Fibroblast of skin of right biceps (primary cell): ENCODE measurements at regions not wholly inside any gene's neighbourhood (a gene's known extent, or its start where the extent isn't known, plus 50 kb on each side); places are given as distances from the start of the nearest gene placed in this dataset.
"Not testable (repeated sequence)": the region's sequence is repeated elsewhere in the genome, so short reads cannot be mapped to it uniquely, and the experiment has no call there.

Source experiments
- DNase-seq: peaks from one replicate; pipeline ENCODE4 v3.0.0-alpha.2; 2013

DNA sequence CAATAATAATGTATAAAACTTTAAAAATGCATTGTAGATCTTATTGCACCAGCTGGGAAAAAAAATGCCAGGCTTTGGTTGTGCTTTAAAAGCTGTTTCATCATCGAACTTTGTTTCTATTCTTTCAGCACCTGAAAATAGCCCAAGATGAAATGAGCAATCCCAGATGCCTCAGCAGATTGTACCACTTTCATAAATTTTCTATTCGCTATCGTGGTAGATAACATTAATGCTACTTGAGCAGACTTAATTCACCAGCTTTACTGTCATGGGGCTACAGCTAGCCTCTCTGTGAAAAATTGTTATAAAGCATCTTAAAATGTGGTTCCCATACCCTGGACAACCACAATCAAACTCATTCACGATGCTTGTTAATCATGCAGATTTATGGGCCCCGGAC is 599.6 kb upstream of the HS3ST1 start:
- no peak for DNase-seq

DNA sequence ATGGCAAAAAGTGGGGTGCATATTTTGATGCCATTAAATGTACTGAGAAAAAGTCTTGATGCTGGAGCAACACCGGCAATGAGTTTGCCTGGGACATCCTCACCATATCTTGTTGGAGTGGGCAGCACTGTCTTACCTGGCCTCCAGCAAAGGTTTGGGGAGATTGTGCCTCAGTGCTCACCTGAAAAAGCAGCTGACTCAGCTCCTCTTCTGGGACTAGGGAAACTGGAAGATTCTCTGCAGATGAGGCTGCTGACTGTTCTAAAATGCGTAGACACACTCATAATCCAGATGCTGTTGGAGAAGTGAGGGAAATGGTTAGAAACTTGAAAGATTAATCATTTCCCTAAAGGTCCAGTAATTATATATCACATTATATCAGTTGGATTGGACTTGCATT is 593.7 kb upstream of the HS3ST1 start:
- no peak for DNase-seq

DNA sequence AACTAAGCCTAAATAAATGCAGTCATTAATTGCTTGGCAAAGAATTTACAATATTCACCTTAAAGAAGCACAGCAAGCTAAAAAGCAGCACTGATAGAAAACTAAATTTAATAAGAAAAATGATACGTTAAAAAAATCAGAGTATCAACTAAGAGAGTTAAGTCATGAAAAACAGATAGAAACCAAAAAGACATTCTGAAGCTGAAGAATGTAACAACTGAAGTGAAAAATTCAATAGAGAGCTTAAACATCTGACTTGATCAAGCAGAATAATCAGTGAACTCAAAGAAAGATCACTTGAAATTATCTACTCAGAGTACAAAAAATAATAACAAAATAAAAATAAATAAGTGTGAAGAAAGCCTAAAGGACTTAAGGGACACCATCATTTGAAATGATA is 588.0 kb upstream of the HS3ST1 start:
- DNase-seq, result no peak

DNA sequence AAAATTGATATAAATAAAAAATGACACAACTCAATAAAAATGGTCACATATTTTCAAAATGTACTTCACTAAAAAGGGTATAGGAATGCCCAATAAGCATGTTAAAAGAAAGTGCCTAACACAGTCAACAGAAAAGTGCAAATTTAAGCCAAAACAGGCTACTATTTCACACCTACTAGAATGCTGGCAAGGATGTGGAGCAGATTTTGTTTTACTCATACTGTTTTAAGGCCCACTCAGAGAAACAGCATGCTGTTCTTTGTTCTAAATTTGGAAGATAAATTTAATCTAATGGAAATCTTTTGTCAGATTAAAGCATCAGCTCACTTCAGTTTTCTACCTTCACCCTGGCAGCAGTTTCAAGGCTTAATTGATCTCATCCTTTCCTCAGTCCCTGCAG is 576.8 kb upstream of the HS3ST1 start:
- no peak for DNase-seq

DNA sequence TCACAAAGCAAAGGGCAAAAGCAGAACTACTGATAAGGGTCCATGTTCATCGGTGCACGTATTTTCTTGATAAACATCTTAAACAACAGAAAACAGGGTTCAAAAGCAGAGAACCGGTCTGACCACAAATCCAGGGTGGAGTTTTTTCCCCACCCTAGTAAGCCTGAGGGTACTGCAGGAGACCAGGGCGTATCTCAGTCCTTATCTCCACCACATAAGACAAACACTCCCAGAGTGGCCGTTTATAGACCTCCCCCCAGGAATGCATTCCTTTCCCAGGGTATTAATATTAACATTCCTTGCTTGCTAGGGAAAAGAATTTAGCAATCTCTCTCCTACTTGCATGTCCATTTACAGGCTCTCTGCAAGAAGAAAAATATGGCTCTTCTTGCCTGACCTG is 567.9 kb upstream of the HS3ST1 start:
- not testable (repeated sequence) for DNase-seq

DNA sequence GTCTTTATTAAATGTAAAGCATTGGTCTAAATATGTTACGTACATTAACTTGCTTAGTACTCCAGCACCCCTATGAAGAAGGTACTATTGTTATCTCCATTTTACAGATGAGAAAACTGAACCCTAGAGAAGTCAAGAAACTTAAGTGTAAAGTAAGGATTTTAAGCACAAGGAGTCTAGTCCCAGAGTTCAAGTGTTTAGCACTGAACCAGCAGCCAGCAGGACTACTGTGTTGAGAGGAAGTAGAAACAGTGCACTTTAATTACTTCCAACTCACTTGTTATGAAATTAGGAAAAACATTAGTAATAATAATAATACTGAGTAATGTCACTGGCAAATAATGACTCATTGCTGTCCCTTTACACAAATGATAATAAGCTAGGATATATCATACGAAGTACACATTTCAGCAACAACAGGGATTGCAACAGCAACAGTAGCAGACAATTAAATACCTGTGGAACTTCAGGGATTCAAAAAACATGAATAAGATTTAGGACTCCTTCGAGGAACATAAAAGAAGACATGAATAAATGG is 548.1 kb upstream of the HS3ST1 start:
- DNase-seq, result no peak

DNA sequence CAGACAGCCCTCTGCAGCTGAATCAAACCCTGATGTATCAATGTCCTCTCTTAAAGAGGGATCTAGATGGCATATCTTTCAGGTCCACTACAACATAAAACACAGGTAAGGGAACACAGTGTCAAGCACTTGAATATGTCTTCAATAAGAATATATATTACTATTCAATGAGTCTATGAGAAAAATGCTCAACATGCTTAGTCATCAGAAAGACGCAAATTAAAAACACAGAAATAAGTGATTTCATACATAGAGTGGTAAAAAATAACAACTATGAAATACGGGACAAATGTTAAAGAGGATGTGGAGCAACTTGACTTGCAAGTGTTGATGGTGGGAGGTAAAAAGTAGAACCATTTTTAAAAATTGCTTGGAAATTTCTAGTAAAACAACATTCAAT is 544.6 kb upstream of the HS3ST1 start:
- no peak for DNase-seq

DNA sequence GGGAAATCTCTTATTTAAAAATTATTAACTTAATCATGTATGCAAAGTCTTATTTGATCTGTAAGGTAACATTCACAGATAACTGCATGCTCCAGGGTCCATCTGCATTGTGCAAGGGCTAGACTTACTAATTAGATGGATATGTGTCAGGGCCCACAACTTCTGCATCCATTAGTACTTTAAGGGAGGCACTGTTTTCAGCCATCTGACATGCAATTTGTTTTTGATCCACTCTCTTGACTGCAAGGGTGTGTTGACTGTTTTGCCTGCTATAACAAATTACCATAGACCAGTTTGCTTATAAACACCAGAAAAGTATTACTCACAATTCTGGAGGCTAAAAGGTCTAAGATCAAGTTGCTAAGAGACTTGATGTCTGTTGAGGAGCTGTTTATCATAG is 542.1 kb upstream of the HS3ST1 start:
- DNase-seq, result no peak

DNA sequence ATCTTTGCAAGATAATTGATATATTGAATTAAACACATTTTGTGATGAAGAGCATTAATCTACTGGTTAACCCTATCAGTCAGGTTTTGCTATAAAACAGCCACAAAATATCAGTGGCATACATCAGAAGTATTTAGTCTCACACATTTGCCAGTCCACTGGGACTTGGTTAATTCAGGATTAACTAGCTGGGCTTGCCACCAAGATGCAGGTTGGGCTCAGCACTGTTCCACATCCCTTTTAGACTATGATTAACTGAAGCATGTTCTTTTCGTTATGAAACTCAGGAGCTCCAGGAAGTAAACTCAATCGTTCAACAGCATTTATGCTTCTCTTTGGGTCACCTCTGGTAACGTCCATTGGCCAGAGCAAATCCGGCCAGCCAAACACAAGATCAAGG is 538.1 kb upstream of the HS3ST1 start:
- DNase-seq, result no peak

DNA sequence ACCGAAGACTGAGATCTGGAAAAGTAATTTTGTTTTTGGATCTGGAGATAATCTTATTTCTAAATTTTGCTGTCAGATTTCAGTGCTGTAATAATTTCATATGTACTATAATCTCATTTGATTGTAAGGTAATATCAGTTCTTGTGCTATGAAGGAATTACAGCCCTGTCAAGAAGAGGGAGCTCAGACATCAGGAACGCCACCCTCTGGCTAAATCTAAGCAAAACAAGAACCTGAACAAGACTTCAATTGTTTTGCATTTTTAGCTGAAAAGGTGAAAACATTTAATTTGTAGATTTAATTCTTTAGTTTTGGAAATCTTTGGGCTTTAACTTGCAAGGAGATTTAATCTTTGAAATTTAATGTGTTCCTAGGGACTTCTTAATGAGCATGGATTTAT is 525.4 kb upstream of the HS3ST1 start:
- no peak for DNase-seq

DNA sequence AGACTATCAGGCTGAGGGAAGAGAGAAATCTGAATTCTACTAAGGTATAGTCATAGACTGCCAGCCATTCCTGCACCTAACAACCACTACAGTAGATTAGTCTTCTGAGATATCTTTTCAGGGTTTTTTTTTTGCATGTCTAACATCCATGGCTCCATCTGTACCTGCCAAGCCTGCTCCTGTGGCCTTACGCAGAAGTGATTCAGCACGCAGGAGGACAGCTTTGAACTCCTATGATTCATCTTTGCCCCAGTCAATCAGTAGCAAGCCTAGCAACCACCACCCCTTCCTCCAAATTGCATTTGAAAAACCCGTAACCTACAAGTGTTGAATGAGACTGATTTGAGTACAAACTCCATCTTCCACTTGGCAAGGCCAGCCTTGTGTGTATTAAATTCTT is 520.7 kb upstream of the HS3ST1 start:
- DNase-seq, result no peak

DNA sequence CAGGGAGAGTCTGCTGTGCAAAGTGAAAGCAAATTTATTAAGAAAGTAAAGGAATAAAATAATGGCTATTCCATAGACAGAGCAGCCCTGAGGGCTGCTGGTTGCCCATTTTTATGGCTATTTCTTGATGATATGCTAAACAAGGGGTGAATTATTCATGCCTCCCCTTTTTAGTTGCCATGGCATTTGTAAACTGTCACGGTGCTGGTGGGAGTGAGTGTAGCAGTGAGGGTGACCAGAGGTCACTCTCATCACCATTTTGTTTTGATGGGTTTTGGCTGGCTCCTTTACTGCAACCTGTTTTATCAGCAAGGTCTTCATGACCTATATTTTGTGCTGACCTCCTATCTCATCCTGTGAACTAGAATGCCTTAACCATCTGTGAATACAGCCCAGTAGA is 518.9 kb upstream of the HS3ST1 start:
- DNase-seq, result not testable (repeated sequence)

DNA sequence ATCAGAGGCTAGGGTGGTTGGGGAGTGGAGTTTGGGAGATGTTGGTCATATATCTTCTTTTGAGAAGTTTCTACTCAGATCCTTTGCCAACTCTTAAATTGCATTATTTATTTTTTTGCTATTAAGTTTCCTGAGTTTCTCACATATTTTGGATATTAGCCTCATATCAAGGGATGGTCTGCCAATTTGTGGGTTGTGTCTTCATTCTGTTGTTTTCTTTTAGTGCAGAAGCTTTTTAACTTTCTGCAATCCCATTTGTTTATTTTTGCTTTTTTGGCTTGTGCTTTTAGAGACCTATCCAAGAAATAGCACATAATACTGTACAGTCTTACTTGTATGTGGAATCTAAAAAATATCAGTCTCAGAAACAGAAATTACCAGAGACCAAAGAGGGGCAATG is 509.2 kb upstream of the HS3ST1 start:
- DNase-seq, result no peak

DNA sequence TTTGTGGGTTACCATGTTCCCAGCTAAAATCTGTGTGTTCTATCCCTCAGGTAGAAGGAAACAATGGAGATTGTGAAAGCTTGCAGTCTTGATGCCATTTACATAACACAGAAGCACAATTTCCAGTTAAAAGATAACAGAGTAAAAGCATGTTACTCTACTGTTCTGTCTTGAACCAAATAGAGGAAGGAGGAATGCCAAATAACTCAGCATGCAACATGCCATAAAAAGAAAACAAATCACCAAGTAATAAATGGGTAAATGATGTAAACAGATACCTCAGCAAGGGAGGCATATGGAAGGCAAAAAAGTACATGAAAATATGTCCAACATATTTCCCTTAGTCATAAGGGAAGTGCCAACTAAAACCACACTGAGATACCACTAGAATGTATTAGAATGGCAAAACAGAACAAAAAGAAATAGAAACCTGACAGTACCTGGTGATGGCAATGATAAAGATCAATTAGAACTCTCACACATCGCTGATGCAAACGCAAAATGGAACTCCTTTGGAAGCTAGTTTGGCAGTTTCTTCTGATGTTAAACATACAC is 502.6 kb upstream of the HS3ST1 start:
- DNase-seq, result no peak

DNA sequence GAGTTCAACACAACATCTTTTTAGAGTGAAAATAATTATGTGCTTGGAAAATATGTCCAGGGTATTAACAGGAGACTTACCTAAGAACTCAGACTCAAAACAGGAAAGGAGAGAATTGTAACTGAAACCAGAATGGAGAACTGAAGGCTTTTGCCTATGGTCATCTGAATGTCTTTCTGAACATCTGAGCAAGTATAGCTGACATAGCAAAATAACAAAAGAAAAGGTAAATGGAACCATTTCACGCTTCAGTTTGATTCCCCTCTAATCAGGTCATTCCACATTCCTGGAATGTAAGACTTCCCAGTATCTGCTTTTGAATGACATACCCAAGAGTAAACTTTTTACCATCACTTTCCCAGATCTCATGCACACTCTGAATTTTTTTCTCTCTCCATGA is 500.4 kb upstream of the HS3ST1 start:
- DNase-seq, result no peak

DNA sequence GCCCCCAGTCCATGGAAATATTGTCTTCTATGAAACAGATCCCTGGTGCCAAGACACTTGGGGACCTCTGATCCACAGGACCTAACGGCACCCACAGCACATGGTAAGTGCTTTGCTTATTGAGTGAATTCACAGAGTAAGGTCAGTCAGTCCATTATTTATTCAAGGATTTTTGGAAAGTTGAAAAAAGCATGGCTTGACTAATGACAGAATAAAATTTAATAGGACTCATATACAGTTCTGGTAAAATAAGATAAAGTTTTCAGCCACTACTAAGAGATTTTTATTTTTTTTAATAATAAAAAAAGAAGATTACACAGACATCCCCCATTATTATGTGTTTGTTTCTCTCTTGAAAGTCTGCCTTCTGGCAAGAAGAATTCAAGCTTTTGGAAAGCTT is 490.6 kb upstream of the HS3ST1 start:
- DNase-seq, result no peak

DNA sequence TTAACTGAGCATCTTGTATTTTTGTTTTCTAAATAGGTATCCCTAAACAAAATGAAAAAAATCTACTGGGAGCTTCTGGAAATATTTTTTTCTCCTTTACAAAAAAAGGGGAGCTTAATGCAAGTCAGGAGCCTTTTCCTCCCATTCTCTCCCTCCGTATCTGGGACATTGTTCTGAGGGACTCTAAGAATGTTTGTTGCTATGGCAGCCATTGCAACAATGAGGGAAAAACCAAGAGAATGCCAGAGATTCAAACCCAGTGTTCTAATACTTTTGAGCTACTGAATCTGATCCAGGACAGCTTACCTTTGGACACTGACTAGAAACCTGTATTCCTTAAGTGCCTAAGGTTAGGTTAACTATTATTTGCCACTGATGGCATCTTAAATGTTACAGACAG is 485.7 kb upstream of the HS3ST1 start:
- DNase-seq, result no peak

DNA sequence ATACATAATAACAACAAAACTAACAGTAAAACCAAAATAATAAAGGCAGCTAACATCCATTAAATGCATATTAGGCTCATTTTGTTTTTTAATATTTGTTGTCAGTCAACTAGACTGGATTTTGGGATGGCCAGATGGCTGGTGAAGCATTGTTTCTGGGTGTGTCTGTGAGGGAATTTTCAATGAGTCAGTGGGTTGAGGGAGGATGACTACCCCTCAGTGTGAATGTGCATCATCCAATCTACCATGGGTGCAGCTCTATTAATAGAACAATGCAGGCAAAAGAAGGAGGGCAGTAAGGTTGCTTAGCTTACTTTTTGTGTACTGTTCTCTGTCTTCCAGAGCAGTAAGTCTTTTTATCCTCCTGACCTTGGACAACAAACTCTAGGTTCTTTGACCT is 484.2 kb upstream of the HS3ST1 start:
- peak; percentile 15 for DNase-seq

DNA sequence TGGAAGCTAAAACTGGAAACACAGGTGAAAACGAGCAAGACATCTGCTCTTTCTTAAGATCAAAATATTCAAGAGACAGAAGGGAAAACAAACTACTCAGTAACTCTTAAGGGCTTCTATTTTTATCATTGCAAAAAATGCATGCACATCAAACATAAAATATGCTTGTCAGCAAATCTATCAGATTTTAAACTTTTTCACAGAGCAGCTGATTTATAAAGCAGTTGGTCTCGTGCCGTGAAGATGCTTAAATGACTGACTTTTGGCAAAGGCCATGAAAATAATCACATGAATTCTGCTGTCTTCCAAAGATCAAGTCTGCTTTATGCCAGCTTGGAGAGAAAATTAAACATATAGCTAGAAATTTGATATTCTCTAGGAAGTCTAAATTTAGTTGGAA is 482.1 kb upstream of the HS3ST1 start:
- DNase-seq, result no peak

DNA sequence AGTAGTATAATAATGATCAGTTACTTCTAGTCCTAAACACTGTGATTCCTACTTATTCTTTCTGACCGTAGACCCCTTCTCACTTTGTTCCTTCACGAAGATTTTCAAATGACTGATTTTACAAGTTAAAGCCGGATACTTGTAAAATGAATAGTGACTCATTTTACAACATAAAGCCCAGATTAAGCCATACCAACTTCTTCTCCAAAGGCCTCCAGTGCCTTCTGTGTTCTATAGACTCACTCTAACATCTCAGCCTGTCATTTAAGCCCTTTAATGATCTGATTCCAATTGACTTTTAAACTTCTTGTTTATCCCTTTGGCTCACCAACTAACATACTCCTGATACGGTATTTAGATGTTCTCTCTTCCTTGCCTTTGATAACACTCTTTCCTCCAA is 480.0 kb upstream of the HS3ST1 start:
- no peak for DNase-seq

DNA sequence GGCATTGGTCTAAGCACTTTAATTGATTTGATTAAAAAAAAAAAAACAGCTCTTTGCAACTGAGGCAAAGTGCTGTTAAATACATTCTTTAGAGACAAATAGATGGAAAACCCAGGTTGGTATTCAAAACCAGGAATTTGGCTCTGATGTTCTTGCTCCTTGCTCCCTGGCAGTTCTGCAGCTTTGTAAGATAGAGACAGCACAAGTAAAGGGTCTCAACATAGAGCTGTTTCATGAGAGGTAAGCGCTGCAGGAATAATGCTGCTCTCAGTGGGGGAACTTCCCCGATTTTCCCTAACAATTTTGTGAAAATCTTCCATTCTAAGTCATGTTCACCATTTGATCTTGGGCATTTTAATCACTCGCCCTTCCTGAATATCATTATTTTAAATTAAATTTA is 479.5 kb upstream of the HS3ST1 start:
- DNase-seq, result no peak

DNA sequence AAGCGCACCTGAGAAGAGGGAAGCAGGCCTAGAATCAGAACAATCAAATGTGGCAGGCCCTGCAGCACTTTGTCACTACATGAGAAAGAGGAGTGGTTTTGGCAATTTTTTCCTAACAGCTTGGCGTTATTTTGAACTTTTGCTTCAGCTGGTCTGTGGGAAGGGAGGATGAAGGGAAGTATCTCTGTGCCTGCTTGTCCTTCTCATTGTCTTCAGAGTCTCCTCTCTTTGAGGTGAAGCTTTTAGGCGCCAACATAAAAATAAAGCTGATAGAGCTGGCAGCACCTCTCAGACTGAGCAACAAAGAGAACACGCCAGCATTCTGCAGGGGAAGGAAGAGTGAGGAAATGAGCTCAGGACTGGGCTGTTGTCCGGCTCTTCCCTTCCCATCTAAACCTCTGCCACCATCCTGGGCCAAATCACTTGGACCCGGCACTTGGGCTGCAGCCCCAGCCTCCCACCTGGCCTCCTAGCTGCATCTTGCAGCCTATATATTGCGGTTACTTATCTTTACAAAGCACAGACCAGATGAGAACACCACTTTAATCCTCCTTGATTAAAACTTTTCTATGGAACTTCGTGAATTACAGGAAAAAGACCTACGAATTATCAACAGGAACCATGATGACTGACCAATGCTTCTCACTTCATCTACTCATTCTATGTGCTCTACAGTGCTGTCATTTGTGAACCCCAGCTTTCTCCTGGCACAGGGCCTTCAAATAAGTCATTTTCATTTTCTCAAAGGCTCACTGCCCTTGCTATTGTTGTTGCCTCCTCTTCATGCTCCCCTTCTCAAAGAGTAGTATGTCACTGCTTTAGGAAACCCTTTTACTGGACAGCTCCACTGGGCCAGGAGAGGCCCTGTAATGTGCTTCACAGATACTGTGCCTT is 476.4 kb upstream of the HS3ST1 start:
- DNase-seq, result no peak

DNA sequence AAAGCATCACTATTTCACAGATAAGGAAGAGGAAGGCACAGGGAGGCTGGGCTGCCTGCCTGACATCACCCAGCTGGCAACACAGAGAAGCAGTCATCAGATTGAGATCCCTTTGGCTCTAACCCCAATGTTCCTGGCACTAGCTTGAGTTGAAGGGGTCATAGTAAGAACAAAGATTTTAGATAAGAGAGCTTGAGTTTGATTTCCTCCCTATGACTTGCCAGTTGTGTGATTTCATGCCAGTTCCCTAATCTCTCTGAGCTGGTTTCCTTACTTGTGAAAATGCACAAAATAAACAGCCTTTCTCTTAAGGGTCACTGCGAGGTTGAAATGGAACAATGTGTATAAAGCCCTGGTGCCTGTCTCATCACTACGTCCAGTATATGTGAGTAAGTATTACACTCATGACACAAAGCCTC is 475.4 kb upstream of the HS3ST1 start:
- no peak for DNase-seq

DNA sequence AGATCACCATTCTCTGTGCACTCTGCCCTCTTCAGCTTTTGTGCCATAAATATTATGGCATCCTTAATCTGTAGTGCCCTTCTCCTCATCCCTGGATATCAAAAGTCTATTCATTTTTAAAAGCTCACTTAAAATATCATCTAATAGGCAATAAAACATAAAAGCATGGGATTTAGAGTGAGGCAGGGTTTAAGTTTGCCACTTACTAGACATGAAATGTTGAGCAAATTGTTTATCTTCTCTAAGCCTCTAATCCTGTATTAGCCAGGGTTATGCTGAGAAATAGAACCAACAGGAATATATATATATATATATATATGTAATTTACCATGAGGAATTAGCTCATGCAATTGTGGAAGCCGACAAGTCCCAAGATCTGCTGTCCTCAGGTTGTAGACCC is 472.4 kb upstream of the HS3ST1 start:
- no peak for DNase-seq

DNA sequence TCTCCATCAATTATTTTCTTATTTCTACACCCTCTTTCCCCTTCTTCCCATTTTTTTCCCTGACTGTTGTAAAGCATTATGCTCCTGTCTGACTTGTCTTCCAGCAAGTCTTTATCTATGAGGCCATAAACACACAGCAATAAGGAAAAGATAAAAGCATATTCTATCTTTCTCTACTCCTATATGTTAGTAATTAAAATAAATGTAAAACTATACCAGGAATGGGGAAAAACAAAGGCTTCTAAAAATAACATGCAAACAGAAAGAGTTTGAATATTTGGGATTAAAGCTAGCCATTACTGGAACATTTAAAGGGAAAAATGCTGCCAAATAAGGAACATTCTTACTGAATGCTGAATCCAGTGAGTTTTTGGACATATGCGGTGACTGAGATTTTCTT is 471.7 kb upstream of the HS3ST1 start:
- no peak for DNase-seq
